T follicular helper cell (primary cell): ENCODE measurements at regions not wholly inside any gene's neighbourhood (a gene's known extent, or its start where the extent isn't known, plus 50 kb on each side); places are given as distances from the start of the nearest gene placed in this dataset.

Source experiments
- DNase-seq: peaks from one replicate; pipeline ENCODE4 v3.0.0-alpha.2; 2020; ENCODE audit warnings: low read depth

- DNase-seq = no peak
Measured at GRCh38 chr7:81366546-81366945, 403.3 kb downstream of the HGF start.

- no peak for DNase-seq
Measured at GRCh38 chr7:81361769-81362312, 408.0 kb downstream of the HGF start.

GRCh38 chr7:81355911-81356310, 413.9 kb downstream of the HGF start:
- no peak for DNase-seq

GRCh38 chr7:81349044-81349443, 420.8 kb downstream of the HGF start:
- no peak for DNase-seq

- DNase-seq = no peak
Measured at GRCh38 chr7:81339946-81340345, 421.1 kb upstream of the SEMA3C start.

- DNase-seq = no peak
Measured at GRCh38 chr7:81333536-81333935, 414.7 kb upstream of the SEMA3C start.

- no peak for DNase-seq
Measured at GRCh38 chr7:81333004-81333403, 414.2 kb upstream of the SEMA3C start.

- DNase-seq = no peak
Measured at GRCh38 chr7:81331061-81332018, 412.5 kb upstream of the SEMA3C start.

- no peak for DNase-seq
Measured at GRCh38 chr7:81330108-81330507, 411.3 kb upstream of the SEMA3C start.

- no peak for DNase-seq
Measured at GRCh38 chr7:81327468-81328266, 408.8 kb upstream of the SEMA3C start.

- DNase-seq = no peak
Measured at GRCh38 chr7:81321949-81322348, 403.1 kb upstream of the SEMA3C start.

GRCh38 chr7:81317741-81318140, 398.9 kb upstream of the SEMA3C start:
- DNase-seq = no peak

GRCh38 chr7:81308643-81309322, 389.9 kb upstream of the SEMA3C start:
- DNase-seq = no peak

- no peak for DNase-seq
Measured at GRCh38 chr7:81301815-81302214, 383.0 kb upstream of the SEMA3C start.

- no peak for DNase-seq
Measured at GRCh38 chr7:81300753-81301152, 381.9 kb upstream of the SEMA3C start.

GRCh38 chr7:81299711-81300110, 380.9 kb upstream of the SEMA3C start:
- no peak for DNase-seq

- DNase-seq = no peak
Measured at GRCh38 chr7:81298951-81299666, 380.3 kb upstream of the SEMA3C start.

GRCh38 chr7:81297317-81297716, 378.5 kb upstream of the SEMA3C start:
- DNase-seq = no peak

GRCh38 chr7:81296726-81297125, 377.9 kb upstream of the SEMA3C start:
- no peak for DNase-seq

- DNase-seq = no peak
Measured at GRCh38 chr7:81294897-81295515, 376.2 kb upstream of the SEMA3C start.

GRCh38 chr7:81293806-81294205, 375.0 kb upstream of the SEMA3C start:
- DNase-seq = no peak
